HepG2 (cell line): ENCODE measurements at regions not wholly inside any gene's neighbourhood (a gene's known extent, or its start where the extent isn't known, plus 50 kb on each side); places are given as distances from the start of the nearest gene placed in this dataset.

Experiments used
- ATAC-seq: fragments of 200-7000 bp; cut with Tn5 transposase; 3 replicates; pipeline ENCODE4 v1.9.1; 2020; ENCODE audit warnings: mild to moderate bottlenecking, moderate library complexity
- BruUV-seq: library from RNA; stranded (reverse); fragments of 400-500 nt; replicated peaks from 2 replicates; lab custom pipeline; 2021; lab: Mats Ljungman, UMichigan
- CTCF ChIA-PET: fragments of 300-600 bp; formaldehyde crosslinking; extraction: SDS; loops from one replicate; lab custom pipeline; 2021; ENCODE audit warnings: low total read pairs, inconsistent platforms, low intra/inter-chr PET ratio; lab: Yijun Ruan, JAX
- POLR2A ChIA-PET: fragments of 350-600 bp; sonication (Branson Sonifier 250); formaldehyde crosslinking; loops from one replicate; lab custom pipeline; 2020; ENCODE audit warnings: antibody characterized with exemption, inconsistent platforms; lab: Yijun Ruan, JAX
- DNase-seq: peaks from one replicate; pipeline ENCODE4 v3.0.0-alpha.2; 2015; ENCODE audit warnings: low spot score
- FAIRE-seq: peaks from 3 replicates; lab custom pipeline; 2011; peaks lifted over from hg19 to GRCh38; lab: Jason Lieb, UNC
- H2AFZ ChIP-seq: one replicate; pipeline ENCODE4 v1.6.1; 2011; ENCODE audit warnings: low read length, inconsistent platforms
- H3K27ac ChIP-seq: fragments of 300-600 bp; 3 replicates; pipeline ENCODE4 v1.8.0; 2011; ENCODE audit warnings: mixed run types, mild to moderate bottlenecking, mixed read lengths, low read length, inconsistent platforms; ENCODE audit not compliant: insufficient read depth; ENCODE audit errors: extremely low read length
- H3K27me3 ChIP-seq, 2 experiments: fragments of 200-600 bp in 1 of 2; 2 replicates in 1 of 2; 3 replicates in 1 of 2; pipeline versions ENCODE4 v1.6.0 to v1.8.0; 2011; ENCODE audit warnings: low read length in 2 of 2, mild to moderate bottlenecking in 2 of 2, moderate library complexity in 2 of 2, inconsistent platforms in 1 of 2; ENCODE audit not compliant: insufficient read depth in 2 of 2, control insufficient read depth in 1 of 2
- H3K36me3 ChIP-seq, 2 experiments: fragments of 200-600 bp in 1 of 2; replicated peaks in 1 of 2; 2 replicates in 1 of 2; 3 replicates in 1 of 2; pipeline versions ENCODE4 v1.5.1 to v1.8.0; 2011; ENCODE audit warnings: low read length in 2 of 2, inconsistent platforms in 1 of 2; ENCODE audit not compliant: insufficient read depth in 2 of 2, control insufficient read depth in 1 of 2
- H3K4me1 ChIP-seq: 2 replicates; pipeline ENCODE4 v1.5.1; 2012; ENCODE audit warnings: low read length, inconsistent platforms; ENCODE audit not compliant: insufficient read depth
- H3K4me2 ChIP-seq: 2 replicates; pipeline ENCODE4 v1.6.0; 2011; ENCODE audit warnings: low read depth, low read length, inconsistent platforms
- H3K4me3 ChIP-seq, 3 experiments: fragments of 200-600 bp in 1 of 3; sonication (generic), shearing (Covaris generic) in 1 of 3; replicated peaks in 1 of 3; 2 replicates each; pipeline ENCODE4 v1.5.1; 2011 to 2016; ENCODE audit warnings: low read length in 3 of 3, inconsistent platforms in 2 of 3, low read depth in 2 of 3, mild to moderate bottlenecking in 2 of 3, control low read depth in 1 of 3, mixed read lengths in 1 of 3; ENCODE audit not compliant: insufficient read depth in 1 of 3
- H3K79me2 ChIP-seq: one replicate; pipeline ENCODE4 v1.6.1; 2011; ENCODE audit warnings: low read length, inconsistent platforms; ENCODE audit not compliant: insufficient read depth
- H3K9ac ChIP-seq: 2 replicates; pipeline ENCODE4 v1.6.0; 2011; ENCODE audit warnings: mild to moderate bottlenecking, low read depth, low read length, inconsistent platforms; ENCODE audit not compliant: insufficient read depth
- H3K9me3 ChIP-seq: 2 replicates; pipeline ENCODE4 v1.5.1; 2012; ENCODE audit warnings: mild to moderate bottlenecking, low read length
- H4K20me1 ChIP-seq: 2 replicates; pipeline ENCODE4 v1.6.0; 2011; ENCODE audit warnings: inconsistent platforms, mild to moderate bottlenecking, low read length, moderate library complexity; ENCODE audit not compliant: insufficient read depth
- HOXA3 ChIP-seq: sonication (generic); formaldehyde crosslinking; IDR thresholded peaks from 2 replicates; pipeline ENCODE4 v1.5.0; 2020; ENCODE audit warnings: missing genetic modification reagents
- NPAS2 ChIP-seq: sonication (generic); formaldehyde crosslinking; IDR thresholded peaks from 2 replicates; pipeline ENCODE4 v1.8.0; 2022; ENCODE audit warnings: mild to moderate bottlenecking, missing genetic modification reagents, borderline replicate concordance
- ZNF605 ChIP-seq: sonication (generic); formaldehyde crosslinking; IDR thresholded peaks from 2 replicates; pipeline ENCODE4 v1.8.0; 2022; ENCODE audit warnings: mild to moderate bottlenecking, missing genetic modification reagents
- ZNF644 ChIP-seq: IDR thresholded peaks from 2 replicates; pipeline ENCODE4 v1.6.1; 2016; ENCODE audit warnings: low read depth
- ZNF7 ChIP-seq: IDR thresholded peaks from 2 replicates; pipeline ENCODE4 v1.6.1; 2016; ENCODE audit warnings: missing biosample characterization, missing genetic modification reagents
- WGBS: methylation state at CpG from one replicate; pipeline ENCODE4 v1.1.6; 2017; ENCODE audit warnings: low lambda C conversion rate; 5-methylcytosine and 5-hydroxymethylcytosine counted together
- in situ Hi-C: cut with HindIII; loops from 2 replicates; pipeline ENCODE4 v1.10.0; 2017; ENCODE audit warnings: low pct_unique_long_range_greater_than_20kb; ENCODE audit not compliant: extremely low pct_ligation_motif_present
- intact Hi-C: fragments of 100-400 bp; cut with micrococcal nuclease; formaldehyde crosslinking; loops from one replicate; pipeline ENCODE4 v1.10.0; 2022; ENCODE audit not compliant: unreplicated experiment
- TF ChIP-seq, protein P1 (sequence below): sonication (generic); formaldehyde crosslinking; IDR thresholded peaks from 2 replicates; pipeline ENCODE4 v1.8.0; 2022; ENCODE audit warnings: missing genetic modification reagents, mild to moderate bottlenecking, borderline replicate concordance
- TF ChIP-seq, protein P2 (sequence below): sonication (generic); formaldehyde crosslinking; IDR thresholded peaks from 2 replicates; pipeline ENCODE4 v1.4.0; 2020; ENCODE audit warnings: mild to moderate bottlenecking, low read depth, missing genetic modification reagents

DNA sequence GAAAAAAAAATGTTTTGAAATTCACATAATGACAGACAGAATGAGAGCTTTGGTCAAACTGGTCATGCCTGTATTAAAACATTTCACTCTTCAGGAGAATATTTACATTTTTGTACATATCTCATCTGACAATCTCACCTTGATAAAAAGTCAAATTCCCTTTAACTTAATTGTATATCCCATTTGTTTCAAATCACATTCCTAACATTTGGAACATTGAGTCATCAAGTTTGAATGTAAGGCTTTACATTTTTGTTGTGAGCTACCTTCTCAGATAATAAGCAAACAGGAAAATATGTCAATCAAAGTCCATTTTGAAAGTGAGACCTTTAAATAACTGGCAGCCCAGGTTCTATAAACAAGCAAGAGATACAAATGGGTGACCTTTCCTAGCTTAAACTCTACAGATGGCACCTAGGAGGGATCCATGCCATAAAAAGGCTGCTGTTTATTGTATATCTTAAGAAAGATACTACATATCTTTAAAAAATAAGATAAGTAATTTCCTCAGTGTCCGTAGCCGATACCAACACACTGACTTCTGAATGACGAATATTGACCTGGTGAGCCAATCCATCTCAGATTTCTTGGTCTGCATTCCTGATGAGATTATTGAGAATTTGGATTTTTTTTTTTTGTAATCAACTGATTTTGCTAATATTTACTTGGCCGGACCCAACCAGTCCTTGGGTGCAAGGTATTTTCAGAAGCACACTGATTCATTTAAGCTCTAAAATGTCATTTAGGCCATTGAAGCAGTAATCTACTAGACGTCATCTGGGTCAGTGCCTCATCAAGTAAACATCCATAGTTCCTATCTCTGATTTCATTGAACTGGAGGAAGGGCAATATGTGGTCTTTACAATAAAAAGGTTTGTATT, 259.6 kb downstream of the BTG1 start:
- H3K27me3 ChIP-seq: no peaks in the 10 kb centered on the region
- H2AFZ ChIP-seq: no peak overlapping the region
- no peaks in the 10 kb centered on the region for H3K4me1 ChIP-seq
- H3K79me2 ChIP-seq: no peaks in the 10 kb centered on the region
- ATAC-seq: no peak
- no peak overlapping the region for H3K27ac ChIP-seq
- no peaks in the 10 kb centered on the region for H3K36me3 ChIP-seq
- H4K20me1 ChIP-seq: no peaks in the 10 kb centered on the region
- no peak overlapping the region for H3K4me3 ChIP-seq
- no peak for DNase-seq
- TF ChIP-seq, protein P1, sequence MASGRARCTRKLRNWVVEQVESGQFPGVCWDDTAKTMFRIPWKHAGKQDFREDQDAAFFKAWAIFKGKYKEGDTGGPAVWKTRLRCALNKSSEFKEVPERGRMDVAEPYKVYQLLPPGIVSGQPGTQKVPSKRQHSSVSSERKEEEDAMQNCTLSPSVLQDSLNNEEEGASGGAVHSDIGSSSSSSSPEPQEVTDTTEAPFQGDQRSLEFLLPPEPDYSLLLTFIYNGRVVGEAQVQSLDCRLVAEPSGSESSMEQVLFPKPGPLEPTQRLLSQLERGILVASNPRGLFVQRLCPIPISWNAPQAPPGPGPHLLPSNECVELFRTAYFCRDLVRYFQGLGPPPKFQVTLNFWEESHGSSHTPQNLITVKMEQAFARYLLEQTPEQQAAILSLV (CRISPR knock-in tag): no peak
- TF ChIP-seq, protein P2, sequence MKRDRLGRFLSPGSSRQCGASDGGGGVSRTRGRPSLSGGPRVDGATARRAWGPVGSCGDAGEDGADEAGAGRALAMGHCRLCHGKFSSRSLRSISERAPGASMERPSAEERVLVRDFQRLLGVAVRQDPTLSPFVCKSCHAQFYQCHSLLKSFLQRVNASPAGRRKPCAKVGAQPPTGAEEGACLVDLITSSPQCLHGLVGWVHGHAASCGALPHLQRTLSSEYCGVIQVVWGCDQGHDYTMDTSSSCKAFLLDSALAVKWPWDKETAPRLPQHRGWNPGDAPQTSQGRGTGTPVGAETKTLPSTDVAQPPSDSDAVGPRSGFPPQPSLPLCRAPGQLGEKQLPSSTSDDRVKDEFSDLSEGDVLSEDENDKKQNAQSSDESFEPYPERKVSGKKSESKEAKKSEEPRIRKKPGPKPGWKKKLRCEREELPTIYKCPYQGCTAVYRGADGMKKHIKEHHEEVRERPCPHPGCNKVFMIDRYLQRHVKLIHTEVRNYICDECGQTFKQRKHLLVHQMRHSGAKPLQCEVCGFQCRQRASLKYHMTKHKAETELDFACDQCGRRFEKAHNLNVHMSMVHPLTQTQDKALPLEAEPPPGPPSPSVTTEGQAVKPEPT (CRISPR knock-in tag): no peak
- TF ChIP-seq NPAS2 (no peak), HOXA3 (CRISPR knock-in tag) (no peak), ZNF7 (CRISPR knock-in tag) (no peak), ZNF644 (CRISPR knock-in tag) (no peak), ZNF605 (CRISPR knock-in tag) (no peak)
- BruUV-seq: no TSS peak
- in situ Hi-C loops (no loop called here), intact Hi-C loops (no loop called here)
- ChIA-PET POLR2A (no interaction called here), CTCF (no interaction called here)
- no peak overlapping the region for H3K9ac ChIP-seq
- H3K4me2 ChIP-seq: no peak overlapping the region
- FAIRE-seq: no peak
- H3K9me3 ChIP-seq: no peaks in the 10 kb centered on the region
- 48% methylated on average over 5 of the region's 5 CpGs for WGBS
